Ovary (tissue), 7 donors: ENCODE measurements at regions not wholly inside any gene's neighbourhood (a gene's known extent, or its start where the extent isn't known, plus 50 kb on each side); places are given as distances from the start of the nearest gene placed in this dataset.
A peak's percentile ranks its signal among the peaks of the same experiment; 100 is the strongest.

Source experiments
- DNase-seq, 5 donors: peaks; one replicate each; pipeline ENCODE4 v3.0.0-alpha.2; 2019 to 2020
- H3K27ac ChIP-seq, 2 donors: fragments of 200-600 bp; one replicate each; pipeline versions ENCODE4 v1.5.1 to v1.8.0; 2019 to 2022
- H3K27me3 ChIP-seq: fragments of 200-600 bp; one replicate; pipeline ENCODE4 v1.8.0; 2022
- H3K36me3 ChIP-seq: fragments of 200-600 bp; sonication (generic); one replicate; pipeline ENCODE4 v1.5.1; 2019
- H3K4me1 ChIP-seq: one replicate; pipeline ENCODE4 v1.8.1; 2013; ENCODE audit warnings: mild to moderate bottlenecking, moderate library complexity; ENCODE audit not compliant: insufficient read depth
- H3K4me3 ChIP-seq: fragments of 200-600 bp; sonication (generic); one replicate; pipeline ENCODE4 v1.5.1; 2017
- H3K9me3 ChIP-seq, 2 donors: fragments of 200-600 bp in 1 of 2; sonication (generic) in 1 of 2; one replicate each; pipeline versions ENCODE4 v1.5.1 to v1.8.1; 2013 to 2019; ENCODE audit warnings: mild to moderate bottlenecking in 1 of 2, moderate library complexity in 1 of 2
- EP300 ChIP-seq: sonication (generic); formaldehyde crosslinking; IDR thresholded peaks from one replicate; pipeline ENCODE4 v1.6.1; 2017; ENCODE audit warnings: antibody characterized with exemption
- POLR2A ChIP-seq: fragments of 450-650 bp; IDR thresholded peaks from one replicate; pipeline ENCODE4 v1.6.1; 2017; ENCODE audit warnings: antibody characterized with exemption, mild to moderate bottlenecking, moderate library complexity
- WGBS, 3 donors: extraction: QIAGEN DNeasy Blood & Tissue Kit in 1 of 3; methylation state at CpG; one replicate each; pipeline versions ENCODE4 v1.1.5 to v1.1.7; 2013 to 2017; 5-methylcytosine and 5-hydroxymethylcytosine counted together
- intact Hi-C, 4 donors: fragments of 100-400 bp; cut with DNase I; formaldehyde crosslinking; loops; one replicate each; pipeline versions ENCODE4 v1.11.0 to v1.15.1; 2022 to 2023
- TF ChIP-seq, protein P1 (sequence below), 3 donors: fragments of 450-650 bp in 2 of 3; fragments of 200-600 bp in 1 of 3; IDR thresholded peaks; one replicate each; pipeline versions ENCODE4 v1.5.1 to v1.8.0; 2016 to 2022; ENCODE audit warnings: antibody characterized with exemption in 3 of 3, mild to moderate bottlenecking in 1 of 3
- donor health status: DM: no; HTN: no; CAD: no; lungs with moderate emphysema.
- donor health status: DM: no; HTN: no; CAD: no.
- donor health status: Bipolar disorder and iron deficiency.
- donor health status: DM: no; HTN: no; CAD: no.
- donor health status: DM: yes; HTN: yes; CAD: no.

DNA sequence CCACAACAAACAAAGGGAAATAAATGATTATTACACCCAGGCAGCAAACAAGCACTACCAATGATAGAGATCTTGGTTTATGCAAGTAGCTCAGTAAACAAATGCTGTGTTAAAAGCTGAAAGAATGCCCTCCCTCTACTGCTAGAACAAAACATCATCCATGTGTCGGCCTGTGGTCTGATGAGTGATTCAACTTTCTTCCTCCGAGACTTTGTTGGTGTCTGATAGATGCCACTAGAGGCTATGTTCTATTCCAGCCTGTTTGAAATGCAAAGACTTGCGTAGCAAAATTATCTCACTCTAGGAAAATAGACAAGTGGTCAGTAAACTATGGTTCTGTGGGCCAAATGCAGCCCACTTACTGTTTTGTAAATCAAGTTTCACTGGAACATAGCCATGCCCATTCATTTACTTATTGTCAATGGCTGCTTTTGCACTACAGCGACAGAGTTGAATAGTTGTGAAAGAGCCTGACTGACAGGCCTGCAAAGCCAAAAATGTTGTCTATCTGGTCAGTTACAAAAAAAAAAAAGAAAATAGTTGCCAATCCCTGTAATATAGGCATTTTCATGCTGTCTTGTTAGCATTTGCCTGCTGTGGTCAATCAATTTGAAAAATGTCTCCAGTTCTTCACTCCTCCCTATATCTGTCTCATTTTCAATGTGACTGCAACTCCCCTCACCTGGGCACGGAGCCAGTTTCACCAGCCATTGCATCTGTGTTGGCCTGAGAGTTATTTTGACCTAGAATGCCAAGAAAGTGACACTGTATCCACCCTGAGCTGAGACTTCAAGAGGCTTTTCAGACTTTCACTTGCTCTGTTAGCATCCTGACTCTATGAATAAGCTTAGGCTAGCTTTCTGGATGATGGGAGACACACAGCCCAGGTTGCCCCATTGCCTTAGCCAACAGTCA, 544.6 kb upstream of the BTBD3 start:
- TF ChIP-seq EP300 (no peak), POLR2A (no peak)
- TF ChIP-seq, protein P1, sequence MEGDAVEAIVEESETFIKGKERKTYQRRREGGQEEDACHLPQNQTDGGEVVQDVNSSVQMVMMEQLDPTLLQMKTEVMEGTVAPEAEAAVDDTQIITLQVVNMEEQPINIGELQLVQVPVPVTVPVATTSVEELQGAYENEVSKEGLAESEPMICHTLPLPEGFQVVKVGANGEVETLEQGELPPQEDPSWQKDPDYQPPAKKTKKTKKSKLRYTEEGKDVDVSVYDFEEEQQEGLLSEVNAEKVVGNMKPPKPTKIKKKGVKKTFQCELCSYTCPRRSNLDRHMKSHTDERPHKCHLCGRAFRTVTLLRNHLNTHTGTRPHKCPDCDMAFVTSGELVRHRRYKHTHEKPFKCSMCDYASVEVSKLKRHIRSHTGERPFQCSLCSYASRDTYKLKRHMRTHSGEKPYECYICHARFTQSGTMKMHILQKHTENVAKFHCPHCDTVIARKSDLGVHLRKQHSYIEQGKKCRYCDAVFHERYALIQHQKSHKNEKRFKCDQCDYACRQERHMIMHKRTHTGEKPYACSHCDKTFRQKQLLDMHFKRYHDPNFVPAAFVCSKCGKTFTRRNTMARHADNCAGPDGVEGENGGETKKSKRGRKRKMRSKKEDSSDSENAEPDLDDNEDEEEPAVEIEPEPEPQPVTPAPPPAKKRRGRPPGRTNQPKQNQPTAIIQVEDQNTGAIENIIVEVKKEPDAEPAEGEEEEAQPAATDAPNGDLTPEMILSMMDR (IDR thresholded peaks at IDR 0.05), result no peak
- no peaks in the 10 kb centered on the region for H3K4me1 ChIP-seq
- no peaks in the 10 kb centered on the region for H3K9me3 ChIP-seq
- DNase-seq, result peak in 4 of 5 donors; percentile 23 to 57 (median 44)
- intact Hi-C loops, result no loop called here
- H3K36me3 ChIP-seq, result no peaks in the 10 kb centered on the region
- no peak overlapping the region for H3K4me3 ChIP-seq
- no peaks in the 10 kb centered on the region for H3K27me3 ChIP-seq
- WGBS, 3 donors, result 38 to 56% (median 51%) methylated on average over 5 of the region's 5 CpGs
- no peak overlapping the region for H3K27ac ChIP-seq

DNA sequence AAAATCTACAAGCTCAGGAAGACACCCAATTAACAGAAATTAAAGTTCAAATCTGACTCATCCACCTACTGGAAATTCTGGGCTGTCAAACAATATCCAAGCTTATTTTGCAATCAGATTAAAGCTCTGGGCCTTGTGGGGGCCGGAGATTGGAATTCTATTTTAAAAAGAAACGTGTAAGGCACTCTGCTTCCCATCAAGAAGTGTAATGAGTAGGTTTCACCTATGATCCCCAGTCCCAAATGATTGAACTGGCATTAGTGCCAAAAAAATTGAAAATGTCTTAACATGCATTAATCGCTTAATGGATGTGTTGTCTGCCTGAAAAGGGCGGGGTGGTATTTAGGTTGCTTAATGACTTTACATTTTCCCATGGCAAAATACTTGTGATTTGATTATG, 542.4 kb upstream of the BTBD3 start:
- Histone ChIP-seq H3K4me1 (no peaks in the 10 kb centered on the region), H3K27me3 (no peaks in the 10 kb centered on the region), H3K4me3 (no peak overlapping the region), H3K9me3 (no peaks in the 10 kb centered on the region), H3K36me3 (no peaks in the 10 kb centered on the region), H3K27ac (no peak overlapping the region)
- TF ChIP-seq EP300 (no peak), POLR2A (no peak)
- TF ChIP-seq, protein P1 (IDR thresholded peaks at IDR 0.05), result no peak
- WGBS, 3 donors, result 65 to 70% (median 70%) methylated on average over 4 of the region's 4 CpGs
- no peak for DNase-seq
- intact Hi-C loops, result no loop called here

DNA sequence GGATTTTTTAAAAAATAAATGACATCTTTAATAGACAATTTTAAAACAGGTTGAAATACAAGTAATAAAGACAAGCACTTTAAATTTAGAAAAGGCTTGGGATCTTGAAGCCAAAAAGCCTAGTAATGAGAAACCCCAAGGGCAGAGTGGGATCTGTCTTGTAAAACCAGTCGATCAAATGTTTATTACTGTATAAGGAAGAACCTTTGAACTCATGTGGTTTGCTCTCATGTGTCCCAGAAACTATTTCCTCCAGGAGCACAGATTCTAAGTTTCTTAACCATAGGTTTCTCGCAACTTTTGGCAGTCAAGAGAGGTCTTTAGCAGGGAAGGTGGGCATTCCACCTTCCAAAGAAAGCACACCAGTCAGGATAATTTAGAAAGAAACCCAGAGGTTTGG, 541.7 kb upstream of the BTBD3 start:
- intact Hi-C loops, result no loop called here
- Histone ChIP-seq H3K4me3 (no peak overlapping the region), H3K36me3 (no peaks in the 10 kb centered on the region), H3K9me3 (no peaks in the 10 kb centered on the region), H3K4me1 (no peaks in the 10 kb centered on the region), H3K27ac (no peak overlapping the region), H3K27me3 (no peaks in the 10 kb centered on the region)
- 56 to 60% (median 58%) methylated on average over 2 of the region's 2 CpGs for WGBS, 3 donors
- TF ChIP-seq EP300 (no peak), POLR2A (no peak)
- TF ChIP-seq, protein P1 (IDR thresholded peaks at IDR 0.05), result no peak
- DNase-seq, result no peak

DNA sequence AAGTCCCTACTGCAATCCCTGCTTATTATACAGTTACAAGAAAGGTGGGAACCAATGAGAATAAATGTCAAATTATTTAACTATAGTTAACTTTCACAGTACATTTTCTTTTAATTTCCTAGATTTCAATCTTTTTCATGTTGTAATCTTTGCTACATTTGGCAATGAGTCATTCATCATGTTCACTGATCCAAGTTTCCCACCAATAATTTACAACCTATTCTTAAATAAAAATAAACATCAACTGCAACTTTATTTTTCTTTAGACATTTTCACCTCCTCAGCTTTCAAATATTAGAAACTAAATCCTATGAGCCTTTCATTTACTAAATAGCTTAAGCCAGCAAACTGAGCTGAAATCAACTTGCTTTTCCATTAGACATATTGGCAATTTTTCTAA, 541.3 kb upstream of the BTBD3 start:
- intact Hi-C loops, result no loop called here
- Histone ChIP-seq H3K27me3 (no peaks in the 10 kb centered on the region), H3K9me3 (no peaks in the 10 kb centered on the region), H3K36me3 (no peaks in the 10 kb centered on the region), H3K4me1 (no peaks in the 10 kb centered on the region), H3K27ac (no peak overlapping the region), H3K4me3 (no peak overlapping the region)
- no peak for TF ChIP-seq EP300
- no peak for TF ChIP-seq POLR2A
- TF ChIP-seq, protein P1 (IDR thresholded peaks at IDR 0.05), result no peak
- DNase-seq, result no peak
